Stimulated activated memory B cell treated with anti-CD40 and anti-IgM and Interleukin-4, amounts not matched to agents 10 μg/mL and 1 μg/mL and 100 μg/mL, for 72 hours (primary cell): ENCODE measurements at regions not wholly inside any gene's neighbourhood (a gene's known extent, or its start where the extent isn't known, plus 50 kb on each side); places are given as distances from the start of the nearest gene placed in this dataset.

Experiments
- ATAC-seq: fragments of 150-1000 bp; cut with Tn5 transposase; 2 replicates; pipeline ENCODE4 v1.10.0; 2021
- H3K27ac Mint-ChIP-seq: one replicate; pipeline ENCODE4 v1.8.0; 2022; ENCODE audit warnings: mild to moderate bottlenecking, mixed read lengths
- H3K27me3 Mint-ChIP-seq: one replicate; pipeline ENCODE4 v1.8.0; 2022; ENCODE audit warnings: mixed read lengths
- H3K36me3 Mint-ChIP-seq: one replicate; pipeline ENCODE4 v1.8.0; 2022; ENCODE audit warnings: mixed read lengths
- H3K4me1 Mint-ChIP-seq: one replicate; pipeline ENCODE4 v1.8.0; 2022; ENCODE audit warnings: mixed read lengths
- H3K4me3 Mint-ChIP-seq: one replicate; pipeline ENCODE4 v1.8.0; 2022; ENCODE audit warnings: mild to moderate bottlenecking, moderate library complexity, mixed read lengths
- H3K9me3 Mint-ChIP-seq: one replicate; pipeline ENCODE4 v1.8.0; 2022; ENCODE audit warnings: mixed read lengths

GRCh38 chr7:33712020-33712414, 193.3 kb upstream of the BMPER start:
- Mint-ChIP-seq H3K36me3 (peaks cover 11% of the 10 kb centered on the region), H3K27ac (no peak overlapping the region), H3K9me3 (no peaks in the 10 kb centered on the region), H3K27me3 (peaks cover 13% of the 10 kb centered on the region), H3K4me1 (no peaks in the 10 kb centered on the region), H3K4me3 (no peak overlapping the region)
- ATAC-seq, result no peak

- Mint-ChIP-seq H3K4me3 (no peak overlapping the region), H3K27ac (no peak overlapping the region), H3K9me3 (no peaks in the 10 kb centered on the region), H3K4me1 (no peaks in the 10 kb centered on the region), H3K36me3 (peaks cover 13% of the 10 kb centered on the region), H3K27me3 (peaks cover 13% of the 10 kb centered on the region)
- peak; percentile 51 for ATAC-seq
Observed at GRCh38 chr7:33714208-33714607, 191.1 kb upstream of the BMPER start.

GRCh38 chr7:33716581-33717477, 188.5 kb upstream of the BMPER start:
- Mint-ChIP-seq H3K27me3 (peaks cover 13% of the 10 kb centered on the region), H3K4me1 (no peaks in the 10 kb centered on the region), H3K9me3 (no peaks in the 10 kb centered on the region), H3K4me3 (no peak overlapping the region), H3K36me3 (peaks cover 17% of the 10 kb centered on the region), H3K27ac (no peak overlapping the region)
- no peak for ATAC-seq

DNA sequence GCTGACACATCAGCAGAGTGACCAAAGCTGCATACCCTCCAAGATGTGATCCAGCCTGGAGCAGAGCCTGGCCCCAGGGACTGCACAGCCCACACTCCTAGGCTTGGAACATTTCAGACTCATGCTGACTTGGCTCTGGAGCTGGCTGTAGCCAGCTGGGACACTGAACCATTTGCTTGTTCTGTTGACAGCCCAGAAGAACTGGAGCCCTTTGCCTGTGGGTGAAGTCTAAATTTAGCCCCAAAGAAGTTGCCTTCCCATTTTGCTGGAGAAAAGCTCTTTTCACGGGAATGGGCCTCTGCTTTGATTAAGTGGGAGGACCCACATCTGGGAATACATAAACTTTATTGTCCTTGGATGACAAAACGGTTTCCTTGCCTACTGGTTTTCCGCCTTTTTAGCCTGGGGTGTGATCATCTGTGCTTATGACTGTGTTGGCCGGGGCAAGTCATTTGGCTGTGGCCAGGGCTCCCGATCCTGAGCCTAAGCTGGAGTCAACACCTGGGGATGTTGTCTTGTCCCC, 186.2 kb upstream of the BMPER start:
- Mint-ChIP-seq H3K27ac (no peak overlapping the region), H3K4me3 (no peak overlapping the region), H3K36me3 (peaks cover 17% of the 10 kb centered on the region), H3K4me1 (no peaks in the 10 kb centered on the region), H3K27me3 (peaks cover 13% of the 10 kb centered on the region), H3K9me3 (no peaks in the 10 kb centered on the region)
- no peak for ATAC-seq

GRCh38 chr7:33720139-33720538, 185.2 kb upstream of the BMPER start:
- Mint-ChIP-seq H3K9me3 (no peaks in the 10 kb centered on the region), H3K27me3 (peaks cover 2% of the 10 kb centered on the region), H3K36me3 (peaks cover 8% of the 10 kb centered on the region), H3K4me1 (no peaks in the 10 kb centered on the region), H3K4me3 (no peak overlapping the region), H3K27ac (no peak overlapping the region)
- no peak for ATAC-seq

- no peak for ATAC-seq
- Mint-ChIP-seq H3K27ac (no peak overlapping the region), H3K27me3 (no peaks in the 10 kb centered on the region), H3K4me1 (no peaks in the 10 kb centered on the region), H3K9me3 (no peaks in the 10 kb centered on the region), H3K36me3 (peaks cover 5% of the 10 kb centered on the region), H3K4me3 (no peak overlapping the region)
Observed at GRCh38 chr7:33720870-33721269, 184.5 kb upstream of the BMPER start.

GRCh38 chr7:33721895-33722294, 183.4 kb upstream of the BMPER start:
- H3K9me3 Mint-ChIP-seq, result no peaks in the 10 kb centered on the region
- ATAC-seq, result no peak
- no peak overlapping the region for H3K27ac Mint-ChIP-seq
- H3K4me3 Mint-ChIP-seq, result no peak overlapping the region
- no peaks in the 10 kb centered on the region for H3K27me3 Mint-ChIP-seq
- peaks cover 5% of the 10 kb centered on the region for H3K36me3 Mint-ChIP-seq
- no peaks in the 10 kb centered on the region for H3K4me1 Mint-ChIP-seq

DNA sequence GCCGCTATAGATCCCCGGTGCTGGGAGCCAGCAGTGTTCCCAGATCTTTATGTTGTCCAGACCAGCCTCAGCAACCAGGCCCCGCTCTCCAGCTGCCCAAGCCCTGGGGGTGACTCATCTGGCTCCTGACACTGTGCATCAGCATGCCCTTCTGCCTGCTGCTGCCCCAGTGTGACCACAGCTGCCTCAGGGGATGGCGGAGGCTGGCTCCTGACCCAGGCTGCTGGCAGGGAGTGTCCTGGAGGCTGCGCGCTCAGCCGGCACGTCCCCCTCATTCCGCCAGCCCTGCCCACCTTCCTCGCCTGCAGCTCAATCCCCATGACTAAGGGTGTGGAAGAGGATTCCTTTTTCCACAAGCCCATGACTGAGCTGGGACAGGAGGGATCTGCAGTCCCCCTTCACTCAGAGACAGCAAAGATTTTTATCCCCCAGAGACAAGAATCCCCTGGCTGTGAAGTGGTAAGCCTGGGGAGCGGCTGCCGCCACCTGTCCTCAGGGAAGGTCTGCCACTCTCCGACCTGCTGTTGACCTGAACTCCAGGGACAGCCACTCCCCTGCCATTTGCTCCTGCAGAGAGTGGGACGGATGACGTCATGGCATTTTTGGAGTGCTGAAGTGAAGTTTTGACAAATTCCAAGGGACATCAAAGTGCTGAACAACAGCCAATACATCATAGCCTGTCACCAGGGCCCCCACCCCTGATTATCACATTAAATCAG, 182.8 kb upstream of the BMPER start:
- Mint-ChIP-seq H3K27me3 (no peaks in the 10 kb centered on the region), H3K36me3 (peaks cover 5% of the 10 kb centered on the region), H3K9me3 (no peaks in the 10 kb centered on the region), H3K27ac (no peak overlapping the region), H3K4me3 (no peak overlapping the region), H3K4me1 (no peaks in the 10 kb centered on the region)
- ATAC-seq, result no peak

DNA sequence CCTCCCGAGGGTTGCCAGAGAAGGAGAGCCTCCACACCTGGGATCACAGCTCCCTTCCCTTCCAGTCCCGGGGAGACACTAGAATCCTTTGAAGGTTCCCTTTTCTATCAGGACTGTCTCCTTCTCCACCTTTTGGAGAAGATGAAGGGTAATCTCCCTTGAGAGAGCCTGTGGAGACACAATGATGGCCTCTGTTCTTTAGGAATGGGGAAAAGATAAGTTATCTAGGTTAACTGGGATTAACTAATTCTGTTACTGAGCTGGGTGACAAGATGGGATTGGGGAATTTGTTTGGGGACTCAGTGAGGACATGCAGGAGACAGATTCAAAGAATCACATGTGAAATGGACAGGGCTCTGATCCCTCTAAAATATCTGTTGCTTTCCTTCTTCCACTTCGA, 181.1 kb upstream of the BMPER start:
- ATAC-seq, result no peak
- Mint-ChIP-seq H3K9me3 (no peaks in the 10 kb centered on the region), H3K4me3 (no peak overlapping the region), H3K36me3 (peaks cover 4% of the 10 kb centered on the region), H3K4me1 (no peaks in the 10 kb centered on the region), H3K27ac (no peak overlapping the region), H3K27me3 (no peaks in the 10 kb centered on the region)

DNA sequence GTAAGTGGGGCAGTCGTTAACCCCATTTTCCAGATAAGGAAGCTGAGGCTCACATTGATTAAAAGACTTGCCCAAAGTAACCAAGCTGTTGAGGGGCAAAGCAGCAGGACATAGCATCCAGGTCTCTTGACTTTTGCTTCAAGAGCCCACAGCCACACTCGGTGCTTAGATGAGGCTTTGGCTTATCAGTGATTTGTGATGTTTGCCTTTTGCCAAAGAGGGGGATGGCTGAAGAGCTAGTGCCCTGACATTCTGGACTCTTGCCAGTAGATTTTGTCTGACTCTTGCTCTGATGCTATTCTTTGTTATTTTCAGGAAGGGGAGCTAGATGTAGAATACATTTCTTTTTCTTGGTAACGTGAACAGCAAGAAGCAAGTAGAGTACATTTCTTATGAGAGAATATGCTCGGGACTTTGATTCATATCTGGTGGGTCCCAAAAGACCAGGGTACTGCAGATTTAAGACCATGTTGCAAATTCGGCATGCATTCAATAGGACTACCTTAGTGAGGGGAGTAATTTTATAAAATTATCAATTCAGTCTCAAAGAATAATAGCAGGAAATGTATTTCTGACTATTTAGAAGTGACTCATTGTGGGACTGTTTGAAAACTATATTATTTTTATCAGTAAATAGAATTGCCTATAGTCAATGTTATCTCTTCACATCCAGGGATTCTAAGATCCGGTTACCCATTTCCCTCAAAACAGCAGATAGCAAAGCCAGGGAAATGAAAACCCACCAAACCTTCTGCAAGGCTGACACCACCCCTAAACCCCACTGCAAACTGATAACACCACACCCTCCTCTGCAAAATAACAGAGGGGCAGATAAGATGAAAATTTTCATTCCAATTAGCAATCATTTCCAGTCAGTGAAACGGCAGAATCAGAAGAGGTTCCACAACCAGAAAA, 180.0 kb upstream of the BMPER start:
- H3K27ac Mint-ChIP-seq, result no peak overlapping the region
- peaks cover 6% of the 10 kb centered on the region for H3K36me3 Mint-ChIP-seq
- H3K9me3 Mint-ChIP-seq, result peaks cover 3% of the 10 kb centered on the region
- ATAC-seq, result no peak
- no peak overlapping the region for H3K4me3 Mint-ChIP-seq
- no peaks in the 10 kb centered on the region for H3K27me3 Mint-ChIP-seq
- no peaks in the 10 kb centered on the region for H3K4me1 Mint-ChIP-seq

GRCh38 chr7:33726582-33726981, 178.8 kb upstream of the BMPER start:
- Mint-ChIP-seq H3K36me3 (peaks cover 6% of the 10 kb centered on the region), H3K27ac (no peak overlapping the region), H3K27me3 (no peaks in the 10 kb centered on the region), H3K4me3 (no peak overlapping the region), H3K4me1 (no peaks in the 10 kb centered on the region), H3K9me3 (peaks cover 3% of the 10 kb centered on the region)
- no peak for ATAC-seq

DNA sequence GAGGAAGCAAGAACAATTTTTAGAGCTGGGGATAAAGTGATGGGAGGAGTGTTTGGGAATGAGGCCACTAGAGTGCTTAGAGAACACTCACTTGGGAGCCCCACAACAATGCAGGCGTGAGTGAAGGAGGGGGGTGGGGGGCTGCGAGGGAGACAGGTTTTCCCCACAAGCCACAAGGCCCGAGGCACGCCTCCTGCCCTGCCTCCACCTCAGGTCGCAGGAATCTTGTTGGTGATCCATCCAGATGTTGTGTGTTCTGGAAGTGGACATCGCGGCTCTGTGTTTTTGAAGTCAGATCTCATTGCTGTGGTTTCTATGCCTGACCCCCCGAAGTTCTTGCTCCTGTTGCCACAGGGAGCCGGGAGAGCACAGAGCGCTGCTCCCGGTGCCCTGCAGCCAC, 178.0 kb upstream of the BMPER start:
- no peak for ATAC-seq
- Mint-ChIP-seq H3K27ac (no peak overlapping the region), H3K36me3 (peaks cover 6% of the 10 kb centered on the region), H3K4me3 (no peak overlapping the region), H3K4me1 (no peaks in the 10 kb centered on the region), H3K9me3 (peaks cover 3% of the 10 kb centered on the region), H3K27me3 (no peaks in the 10 kb centered on the region)

DNA sequence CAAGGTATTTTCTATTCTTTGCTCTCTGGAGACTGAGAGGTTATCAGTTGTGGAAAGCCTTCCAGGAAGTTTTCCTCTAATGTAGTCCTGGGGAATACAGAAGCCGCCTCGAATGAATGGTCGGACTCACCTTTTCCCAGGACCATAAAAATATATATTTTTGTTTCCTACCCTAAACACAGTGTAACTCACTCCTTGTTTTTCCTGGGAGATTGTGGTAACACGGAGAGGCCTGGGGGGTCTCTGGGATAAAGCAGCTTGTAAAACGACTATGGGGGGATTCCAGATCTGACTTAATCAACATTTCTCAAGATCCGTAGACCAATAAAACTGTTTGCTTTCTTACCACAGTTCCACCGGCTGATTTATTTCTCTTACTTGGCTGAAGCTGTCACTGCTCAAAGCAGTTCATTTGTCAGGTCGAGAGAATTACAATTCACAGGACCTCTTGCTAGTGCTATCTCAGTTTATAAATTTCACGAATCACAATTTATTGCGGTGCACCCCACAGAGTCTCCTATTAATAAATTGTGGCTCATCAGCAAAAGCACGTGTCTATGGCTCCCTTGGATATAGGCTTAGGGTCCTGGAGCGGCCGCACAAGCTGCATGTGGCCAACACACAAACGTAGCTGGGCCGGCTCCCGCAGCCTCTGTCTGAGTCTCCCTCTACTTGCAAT, 176.3 kb upstream of the BMPER start:
- no peak overlapping the region for H3K4me3 Mint-ChIP-seq
- H3K36me3 Mint-ChIP-seq, result peaks cover 6% of the 10 kb centered on the region
- no peaks in the 10 kb centered on the region for H3K4me1 Mint-ChIP-seq
- peaks cover 3% of the 10 kb centered on the region for H3K9me3 Mint-ChIP-seq
- no peak for ATAC-seq
- H3K27me3 Mint-ChIP-seq, result no peaks in the 10 kb centered on the region
- no peak overlapping the region for H3K27ac Mint-ChIP-seq

- Mint-ChIP-seq H3K27me3 (no peaks in the 10 kb centered on the region), H3K4me1 (no peaks in the 10 kb centered on the region), H3K27ac (no peak overlapping the region), H3K36me3 (peaks cover 6% of the 10 kb centered on the region), H3K9me3 (peaks cover 3% of the 10 kb centered on the region), H3K4me3 (no peak overlapping the region)
- no peak for ATAC-seq
Observed at GRCh38 chr7:33729726-33730125, 175.6 kb upstream of the BMPER start.
